Peyer's patch (tissue), 4 donors: ENCODE measurements at regions not wholly inside any gene's neighbourhood (a gene's known extent, or its start where the extent isn't known, plus 50 kb on each side); places are given as distances from the start of the nearest gene placed in this dataset.

Source experiments
- CTCF ChIP-seq, 6 experiments: fragments of 450-650 bp in 4 of 6; fragments of 200-600 bp in 2 of 6; sonication (generic) in 1 of 6; IDR thresholded peaks; one replicate each; pipeline ENCODE4 v1.5.1; 2017 to 2019; ENCODE audit warnings: antibody characterized with exemption in 6 of 6, mild to moderate bottlenecking in 3 of 6, moderate library complexity in 1 of 6
- POLR2A ChIP-seq, 2 donors: fragments of 450-650 bp; IDR thresholded peaks; one replicate each; pipeline ENCODE4 v1.5.1; 2017; ENCODE audit warnings: antibody characterized with exemption in 2 of 2, mild to moderate bottlenecking in 2 of 2, moderate library complexity in 2 of 2

DNA sequence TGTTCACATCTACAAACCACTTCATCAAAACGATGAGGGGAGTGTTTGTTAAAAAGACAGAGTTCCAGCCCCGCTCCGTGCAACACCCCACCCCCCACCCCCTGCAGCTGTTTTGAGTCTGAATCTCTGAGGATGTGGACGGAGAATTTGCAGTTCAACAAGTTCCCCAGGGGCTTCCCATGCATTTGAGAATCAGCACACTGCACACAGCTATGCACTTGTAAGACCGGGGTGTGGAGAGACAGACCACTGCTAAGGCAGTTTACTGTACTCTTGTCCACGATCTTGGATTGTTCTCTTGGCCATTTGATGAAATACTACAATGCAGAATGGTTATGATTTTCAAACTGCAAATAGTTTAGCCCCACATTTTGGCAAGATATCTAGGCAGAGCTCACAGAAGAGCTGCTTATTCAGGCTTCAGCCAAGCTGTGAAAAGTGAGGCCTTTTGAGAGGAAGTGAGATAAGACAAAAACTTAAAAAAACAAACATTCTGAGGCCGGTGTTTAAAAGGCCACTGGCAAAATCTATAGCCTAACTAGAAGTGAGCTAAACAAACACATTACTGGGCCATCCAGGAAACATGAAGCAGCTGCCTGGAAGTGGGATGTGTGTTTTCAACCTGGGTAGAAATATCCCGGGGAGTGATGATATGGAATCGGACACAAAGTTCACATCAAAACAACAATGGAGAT lies 308.2 kb upstream of the ADAMTS9 start:
- TF ChIP-seq POLR2A (IDR thresholded peaks at IDR 0.05) (no peak), CTCF (IDR thresholded peaks at IDR 0.05) (no peak)
